Lung (tissue), 11 donors: ENCODE measurements at regions not wholly inside any gene's neighbourhood (a gene's known extent, or its start where the extent isn't known, plus 50 kb on each side); places are given as distances from the start of the nearest gene placed in this dataset.

Source experiments
- ATAC-seq: fragments of 200-7000 bp; cut with Tn5 transposase; one replicate; pipeline ENCODE4 v1.9.1; 2020; ENCODE audit warnings: moderate number of reproducible peaks; ENCODE audit not compliant: insufficient read depth, low FRiP score
- DNase-seq, 3 donors: peaks; one replicate each; pipeline ENCODE4 v3.0.0-alpha.2; 2013 to 2017
- H3K27ac ChIP-seq, 2 donors: one replicate each; pipeline ENCODE4 v1.5.1; 2013; ENCODE audit warnings: mild to moderate bottlenecking in 2 of 2, moderate library complexity in 2 of 2, control low read depth in 1 of 2, inconsistent platforms in 1 of 2, low read depth in 1 of 2, low read length in 1 of 2
- H3K27me3 ChIP-seq, 3 donors: one replicate each; pipeline ENCODE4 v1.5.1; 2013; ENCODE audit warnings: low read length in 2 of 3; ENCODE audit not compliant: control insufficient read depth in 3 of 3, insufficient read depth in 3 of 3
- H3K36me3 ChIP-seq, 4 donors: one replicate each; pipeline ENCODE4 v1.5.1; 2013; ENCODE audit warnings: low read length in 4 of 4, mild to moderate bottlenecking in 1 of 4, moderate library complexity in 1 of 4; ENCODE audit not compliant: control insufficient read depth in 4 of 4, insufficient read depth in 4 of 4
- H3K4me1 ChIP-seq, 5 donors: one replicate each; pipeline ENCODE4 v1.5.1; 2013; ENCODE audit warnings: low read length in 5 of 5, mild to moderate bottlenecking in 2 of 5, moderate library complexity in 1 of 5; ENCODE audit not compliant: control insufficient read depth in 5 of 5, insufficient read depth in 5 of 5
- H3K4me3 ChIP-seq: one replicate; pipeline ENCODE4 v1.5.1; 2013; ENCODE audit warnings: mild to moderate bottlenecking, control low read depth, moderate library complexity
- H3K9ac ChIP-seq, 2 donors: one replicate each; pipeline ENCODE4 v1.5.1; 2013; ENCODE audit warnings: low read length in 2 of 2, control low read depth in 1 of 2; ENCODE audit not compliant: insufficient read depth in 1 of 2
- H3K9me3 ChIP-seq, 4 donors: one replicate each; pipeline ENCODE4 v1.5.1; 2013; ENCODE audit warnings: low read length in 3 of 4, mild to moderate bottlenecking in 1 of 4, moderate library complexity in 1 of 4; ENCODE audit not compliant: control insufficient read depth in 4 of 4, insufficient read depth in 3 of 4
- CTCF ChIP-seq: IDR thresholded peaks from 2 replicates; pipeline ENCODE4 v1.5.1; 2012; ENCODE audit warnings: mild to moderate bottlenecking; ENCODE audit errors: control extremely low read depth, extremely low read depth
- WGBS, 2 donors: extraction: QIAGEN DNeasy Blood & Tissue Kit; methylation state at CpG; one replicate each; pipeline ENCODE4 v1.1.7; 2013; 5-methylcytosine and 5-hydroxymethylcytosine counted together
- donor health status: control.
- donor health status: control.
- donor health status: Bipolar disorder and iron deficiency.
- donor health status: healthy.
- donor health status: DM: yes; HTN: yes; CAD: no.

GRCh38 chr4:188818300-188818699 is 679.1 kb downstream of the TRIML1 start:
- no peak for TF ChIP-seq CTCF
- no peak for ATAC-seq
- Histone ChIP-seq H3K4me1 (no peaks in the 10 kb centered on the region), H3K9ac (no peak overlapping the region), H3K9me3 (peaks cover 0 to under 1% (median 0%) of the 10 kb centered on the region in 4 donors), H3K27me3 (no peaks in the 10 kb centered on the region), H3K4me3 (no peak overlapping the region), H3K27ac (no peak overlapping the region), H3K36me3 (no peaks in the 10 kb centered on the region)
- WGBS, 2 donors, result 91 to 94% methylated on average over 6 of the region's 6 CpGs
- no peak for DNase-seq

GRCh38 chr4:188819233-188819632 is 680.0 kb downstream of the TRIML1 start:
- no peak overlapping the region for H3K27ac ChIP-seq
- no peak for DNase-seq
- H3K9me3 ChIP-seq, result peaks cover 0 to 2% (median 0%) of the 10 kb centered on the region in 4 donors
- ATAC-seq, result no peak
- WGBS, 2 donors, result 62 to 89% methylated on average over 2 of the region's 2 CpGs
- no peak overlapping the region for H3K4me3 ChIP-seq
- no peak for TF ChIP-seq CTCF
- H3K36me3 ChIP-seq, result no peaks in the 10 kb centered on the region
- H3K27me3 ChIP-seq, result no peaks in the 10 kb centered on the region
- no peak overlapping the region for H3K9ac ChIP-seq
- H3K4me1 ChIP-seq, result no peaks in the 10 kb centered on the region

- no peak for ATAC-seq
- H3K27ac ChIP-seq, result no peak overlapping the region
- peaks cover 0 to 4% (median 0%) of the 10 kb centered on the region in 4 donors for H3K9me3 ChIP-seq
- H3K4me1 ChIP-seq, result no peaks in the 10 kb centered on the region
- DNase-seq, result no peak
- WGBS, 2 donors, result 78 to 80% methylated on average over 8 of the region's 8 CpGs
- no peaks in the 10 kb centered on the region for H3K27me3 ChIP-seq
- no peak overlapping the region for H3K9ac ChIP-seq
- TF ChIP-seq CTCF, result no peak
- H3K36me3 ChIP-seq, result no peaks in the 10 kb centered on the region
- H3K4me3 ChIP-seq, result no peak overlapping the region
Observed at GRCh38 chr4:188821500-188821899, 682.3 kb downstream of the TRIML1 start.

GRCh38 chr4:188822698-188823097 is 683.5 kb downstream of the TRIML1 start:
- DNase-seq, result no peak
- Histone ChIP-seq H3K9ac (no peak overlapping the region), H3K9me3 (peaks cover 0 to 4% (median 0%) of the 10 kb centered on the region in 4 donors), H3K36me3 (no peaks in the 10 kb centered on the region), H3K27ac (no peak overlapping the region), H3K4me1 (no peaks in the 10 kb centered on the region), H3K27me3 (no peaks in the 10 kb centered on the region), H3K4me3 (no peak overlapping the region)
- TF ChIP-seq CTCF, result no peak
- 75 to 87% methylated on average over 2 of the region's 2 CpGs for WGBS, 2 donors
- no peak for ATAC-seq
